Endothelial cell of umbilical vein (primary cell): ENCODE measurements at regions not wholly inside any gene's neighbourhood (a gene's known extent, or its start where the extent isn't known, plus 50 kb on each side); places are given as distances from the start of the nearest gene placed in this dataset.

Source experiments
- BruUV-seq: library from RNA; stranded (reverse); fragments of 400-500 nt; replicated peaks from 2 replicates; lab custom pipeline; 2021; lab: Mats Ljungman, UMichigan
- CTCF ChIA-PET: fragments of 300-600, 350-600 bp; sonication (Branson Sonifier 250); formaldehyde crosslinking; loops from one replicate; lab custom pipeline; 2021; ENCODE audit warnings: antibody characterized with exemption, inconsistent platforms; lab: Charles Lee
- POLR2A ChIA-PET: fragments of 300-600, 350-600 bp; sonication (Branson Sonifier 250); formaldehyde crosslinking; loops from one replicate; lab custom pipeline; 2021; ENCODE audit warnings: antibody characterized with exemption, inconsistent platforms; lab: Charles Lee
- DNase-seq: peaks from one replicate; pipeline ENCODE4 v3.0.0-alpha.2; 2011; ENCODE audit warnings: low read depth, low spot score
- FAIRE-seq: peaks from 2 replicates; lab custom pipeline; 2011; peaks lifted over from hg19 to GRCh38; lab: Jason Lieb, UNC
- H2AFZ ChIP-seq: 2 replicates; pipeline ENCODE4 v1.6.0; 2012; ENCODE audit warnings: low read depth, low read length, control low read depth, inconsistent platforms
- H3K27ac ChIP-seq: 2 replicates; pipeline ENCODE4 v1.5.1; 2011; ENCODE audit warnings: low read depth, mild to moderate bottlenecking, control low read depth, low read length, moderate library complexity; ENCODE audit not compliant: insufficient read depth
- H3K27me3 ChIP-seq, 2 experiments: 2 replicates each; pipeline versions ENCODE4 v1.6.0 to v1.6.1; 2011; ENCODE audit warnings: low read length in 2 of 2, mixed read lengths in 1 of 2; ENCODE audit not compliant: control insufficient read depth in 2 of 2, insufficient read depth in 2 of 2
- H3K36me3 ChIP-seq, 2 experiments: 2 replicates in 1 of 2; 3 replicates in 1 of 2; pipeline ENCODE4 v1.5.1; 2011; ENCODE audit warnings: low read length in 2 of 2, mild to moderate bottlenecking in 1 of 2, moderate library complexity in 1 of 2; ENCODE audit not compliant: control insufficient read depth in 2 of 2, insufficient read depth in 2 of 2; ENCODE audit errors: extremely low read depth in 1 of 2
- H3K4me1 ChIP-seq: 3 replicates; pipeline ENCODE4 v1.5.1; 2011; ENCODE audit warnings: mild to moderate bottlenecking, low read length; ENCODE audit not compliant: control insufficient read depth, insufficient read depth; ENCODE audit errors: extremely low read depth
- H3K4me2 ChIP-seq: 2 replicates; pipeline ENCODE4 v1.6.1; 2011; ENCODE audit warnings: low read length, control low read depth, mixed read lengths; ENCODE audit not compliant: insufficient read depth
- H3K4me3 ChIP-seq, 3 experiments: fragments of 200-600 bp in 1 of 3; sonication (generic), shearing (Covaris generic) in 1 of 3; replicated peaks in 1 of 3; 2 replicates each; pipeline ENCODE4 v1.5.1; 2011 to 2016; ENCODE audit warnings: control low read depth in 3 of 3, low read length in 3 of 3, mild to moderate bottlenecking in 2 of 3, inconsistent platforms in 1 of 3, low read depth in 1 of 3, moderate library complexity in 1 of 3; ENCODE audit not compliant: insufficient read depth in 1 of 3
- H3K79me2 ChIP-seq: 2 replicates; pipeline ENCODE4 v1.6.0; 2012; ENCODE audit warnings: low read length, inconsistent platforms; ENCODE audit not compliant: control insufficient read depth, insufficient read depth
- H3K9ac ChIP-seq: replicated peaks from 2 replicates; pipeline ENCODE3; 2011; ENCODE audit warnings: low read length, control low read depth; ENCODE audit not compliant: insufficient read depth; ENCODE audit errors: extremely low read depth
- H3K9me1 ChIP-seq: replicated peaks from 3 replicates; pipeline ENCODE4 v1.6.0; 2011; ENCODE audit warnings: mild to moderate bottlenecking, low read length; ENCODE audit not compliant: control insufficient read depth, insufficient read depth; ENCODE audit errors: extremely low read depth
- H3K9me3 ChIP-seq: replicated peaks from 2 replicates; pipeline ENCODE4 v1.5.1; 2012; ENCODE audit warnings: low read length, inconsistent platforms; ENCODE audit not compliant: control insufficient read depth, insufficient read depth
- H4K20me1 ChIP-seq: replicated peaks from 2 replicates; pipeline ENCODE3; 2011; ENCODE audit warnings: mild to moderate bottlenecking, low read length; ENCODE audit not compliant: control insufficient read depth, insufficient read depth; ENCODE audit errors: extremely low read depth
- EZH2 ChIP-seq: IDR thresholded peaks from 2 replicates; pipeline ENCODE4 v1.6.1; 2012; ENCODE audit warnings: borderline replicate concordance, low read depth, mild to moderate bottlenecking, moderate library complexity, low read length, inconsistent platforms; ENCODE audit not compliant: severe bottlenecking
- FOS ChIP-seq: IDR thresholded peaks from 2 replicates; pipeline ENCODE4 v1.6.1; 2011; ENCODE audit warnings: mild to moderate bottlenecking, low read length, moderate library complexity, borderline replicate concordance; ENCODE audit not compliant: insufficient read depth
- GATA2 ChIP-seq: IDR thresholded peaks from 2 replicates; pipeline ENCODE4 v1.7.0; 2011; ENCODE audit warnings: low read depth, mild to moderate bottlenecking, moderate library complexity, mixed read lengths, low read length; ENCODE audit not compliant: insufficient read length, insufficient read depth
- JUN ChIP-seq: IDR thresholded peaks from 2 replicates; pipeline ENCODE4 v1.6.1; 2011; ENCODE audit warnings: borderline replicate concordance, low read depth; ENCODE audit not compliant: insufficient read length, insufficient read depth
- MAX ChIP-seq: IDR thresholded peaks from 2 replicates; pipeline ENCODE4 v1.6.1; 2011; ENCODE audit not compliant: insufficient read depth, insufficient read length
- MYC ChIP-seq: IDR thresholded peaks from one replicate; pipeline ENCODE4 v1.6.1; 2011; ENCODE audit warnings: mild to moderate bottlenecking, low read depth, low read length
- POLR2A ChIP-seq: IDR thresholded peaks from 2 replicates; pipeline ENCODE4 v1.6.1; 2012; ENCODE audit warnings: low read depth, mild to moderate bottlenecking, control low read depth, low read length
- POLR2AphosphoS5 ChIP-seq: IDR thresholded peaks from 2 replicates; pipeline ENCODE4 v1.6.1; 2012; ENCODE audit warnings: low read depth, mild to moderate bottlenecking, control low read depth, low read length, moderate library complexity; ENCODE audit not compliant: insufficient read depth
- dilution Hi-C: fragments of 300-500 bp; cut with MboI; formaldehyde crosslinking; loops from one replicate; pipeline ENCODE4 v1.15.0; 2019; ENCODE audit warnings: low sequenced_read_pairs; ENCODE audit not compliant: extremely low pct_ligation_motif_present
- intact Hi-C: fragments of 100-400 bp; cut with micrococcal nuclease; formaldehyde crosslinking; loops from one replicate; pipeline ENCODE4 v1.10.0; 2022
- TF ChIP-seq, protein P1 (sequence below), 2 donors: IDR thresholded peaks; 1 replicate in 1 of 2; 2 replicates in 1 of 2; pipeline ENCODE4 v1.5.1; 2011; ENCODE audit warnings: low read length in 2 of 2, mild to moderate bottlenecking in 2 of 2, moderate library complexity in 2 of 2, control low read depth in 1 of 2, inconsistent platforms in 1 of 2, low read depth in 1 of 2; ENCODE audit not compliant: insufficient read depth in 1 of 2; ENCODE audit errors: extremely low read depth in 1 of 2

- no peak overlapping the region for H3K9ac ChIP-seq
- TF ChIP-seq MAX (no peak), POLR2AphosphoS5 (no peak)
- peaks cover 2 to 7% of the 10 kb centered on the region in 2 experiments for H3K27me3 ChIP-seq
- CTCF ChIA-PET, result no interaction called here
- no peaks in the 10 kb centered on the region for H3K4me1 ChIP-seq
- H2AFZ ChIP-seq, result no peak overlapping the region
- H4K20me1 ChIP-seq, result no peaks in the 10 kb centered on the region
- H3K79me2 ChIP-seq, result no peaks in the 10 kb centered on the region
- H3K4me3 ChIP-seq, result no peak overlapping the region
- H3K4me2 ChIP-seq, result no peak overlapping the region
- no peaks in the 10 kb centered on the region for H3K9me3 ChIP-seq
- H3K9me1 ChIP-seq, result no peaks in the 10 kb centered on the region
- no peak overlapping the region for H3K27ac ChIP-seq
- no peak for DNase-seq
- POLR2A ChIA-PET, result no interaction called here
- FAIRE-seq, result no peak
- intact Hi-C loops (loop anchor here (5.0 kb wide), 1 partner anchor 60 kb away; no protein-coding TSS in a partner anchor), dilution Hi-C loops (no loop called here)
- no peaks in the 10 kb centered on the region for H3K36me3 ChIP-seq
- no TSS peak for BruUV-seq
Observed at GRCh38 chr9:16282718-16283117, 587.8 kb downstream of the BNC2 start.

GRCh38 chr9:16286160-16286559, 584.3 kb downstream of the BNC2 start:
- DNase-seq (no peak), FAIRE-seq (no peak)
- Histone ChIP-seq H4K20me1 (no peaks in the 10 kb centered on the region), H2AFZ (no peak overlapping the region), H3K4me3 (no peak overlapping the region), H3K27me3 (peaks cover 2 to 12% of the 10 kb centered on the region in 2 experiments), H3K36me3 (no peaks in the 10 kb centered on the region), H3K4me2 (no peak overlapping the region), H3K9me1 (no peaks in the 10 kb centered on the region), H3K79me2 (no peaks in the 10 kb centered on the region), H3K27ac (no peak overlapping the region), H3K9me3 (no peaks in the 10 kb centered on the region), H3K4me1 (no peaks in the 10 kb centered on the region), H3K9ac (no peak overlapping the region)
- dilution Hi-C loops (no loop called here), intact Hi-C loops (no loop called here)
- BruUV-seq, result no TSS peak
- TF ChIP-seq FOS (no peak), GATA2 (no peak), EZH2 (no peak), MAX (no peak), JUN (no peak), MYC (no peak), POLR2AphosphoS5 (no peak), POLR2A (no peak)
- TF ChIP-seq, protein P1, sequence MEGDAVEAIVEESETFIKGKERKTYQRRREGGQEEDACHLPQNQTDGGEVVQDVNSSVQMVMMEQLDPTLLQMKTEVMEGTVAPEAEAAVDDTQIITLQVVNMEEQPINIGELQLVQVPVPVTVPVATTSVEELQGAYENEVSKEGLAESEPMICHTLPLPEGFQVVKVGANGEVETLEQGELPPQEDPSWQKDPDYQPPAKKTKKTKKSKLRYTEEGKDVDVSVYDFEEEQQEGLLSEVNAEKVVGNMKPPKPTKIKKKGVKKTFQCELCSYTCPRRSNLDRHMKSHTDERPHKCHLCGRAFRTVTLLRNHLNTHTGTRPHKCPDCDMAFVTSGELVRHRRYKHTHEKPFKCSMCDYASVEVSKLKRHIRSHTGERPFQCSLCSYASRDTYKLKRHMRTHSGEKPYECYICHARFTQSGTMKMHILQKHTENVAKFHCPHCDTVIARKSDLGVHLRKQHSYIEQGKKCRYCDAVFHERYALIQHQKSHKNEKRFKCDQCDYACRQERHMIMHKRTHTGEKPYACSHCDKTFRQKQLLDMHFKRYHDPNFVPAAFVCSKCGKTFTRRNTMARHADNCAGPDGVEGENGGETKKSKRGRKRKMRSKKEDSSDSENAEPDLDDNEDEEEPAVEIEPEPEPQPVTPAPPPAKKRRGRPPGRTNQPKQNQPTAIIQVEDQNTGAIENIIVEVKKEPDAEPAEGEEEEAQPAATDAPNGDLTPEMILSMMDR (IDR thresholded peaks at IDR 0.05; ENCODE audit: extremely low read depth in 1 of 2, insufficient read depth in 1 of 2, low read depth in 1 of 2, low read length in 2 of 2), result no peak
- CTCF ChIA-PET, result interaction anchor here (1.1 kb wide), 1 partner anchor 20 kb away, joined by 3 read pairs; no protein-coding TSS in a partner anchor
- POLR2A ChIA-PET, result no interaction called here
